Breast epithelium (tissue), 4 donors: ENCODE measurements at regions not wholly inside any gene's neighbourhood (a gene's known extent, or its start where the extent isn't known, plus 50 kb on each side); places are given as distances from the start of the nearest gene placed in this dataset.

ENCODE experiments used
- DNase-seq, 2 donors: peaks; one replicate each; pipeline ENCODE4 v3.0.0-alpha.2; 2019; ENCODE audit warnings: low spot score in 2 of 2
- H3K27ac ChIP-seq, 2 donors: fragments of 200-600 bp; sonication (generic) in 1 of 2; one replicate each; pipeline ENCODE4 v1.5.1; 2016 to 2019; ENCODE audit warnings: mild to moderate bottlenecking in 1 of 2
- H3K27me3 ChIP-seq, 2 donors: fragments of 200-600 bp; sonication (generic) in 1 of 2; one replicate each; pipeline versions ENCODE4 v1.5.1 to v1.6.0; 2017 to 2019; ENCODE audit warnings: control low read depth in 1 of 2, mild to moderate bottlenecking in 1 of 2
- H3K36me3 ChIP-seq: fragments of 200-600 bp; one replicate; pipeline ENCODE4 v1.5.1; 2019
- H3K4me1 ChIP-seq, 2 donors: fragments of 200-600 bp; sonication (generic); one replicate each; pipeline ENCODE4 v1.5.1; 2016 to 2019; ENCODE audit warnings: control low read depth in 1 of 2
- H3K4me3 ChIP-seq, 3 donors: fragments of 200-600 bp; sonication (generic); 1 replicate in 2 of 3; 2 replicates in 1 of 3; pipeline ENCODE4 v1.5.1; 2016 to 2019; ENCODE audit warnings: mild to moderate bottlenecking in 3 of 3, moderate library complexity in 2 of 3
- H3K9me3 ChIP-seq, 2 donors: fragments of 200-600 bp; sonication (generic) in 1 of 2; one replicate each; pipeline ENCODE4 v1.5.1; 2016 to 2019; ENCODE audit warnings: control low read depth in 1 of 2
- POLR2A ChIP-seq: fragments of 450-650 bp; IDR thresholded peaks from one replicate; pipeline ENCODE4 v1.6.1; 2016; ENCODE audit warnings: antibody characterized with exemption, mild to moderate bottlenecking, moderate library complexity
- POLR2AphosphoS5 ChIP-seq, 3 donors: sonication (generic); formaldehyde crosslinking; IDR thresholded peaks; one replicate each; pipeline ENCODE4 v1.6.1; 2017; ENCODE audit warnings: antibody characterized with exemption in 3 of 3
- intact Hi-C: fragments of 100-400 bp; cut with DNase I; formaldehyde crosslinking; loops from one replicate; pipeline ENCODE4 v1.15.1; 2023; ENCODE audit warnings: low total_unique reads
- TF ChIP-seq, protein P1 (sequence below), 3 donors: fragments of 450-650 bp; IDR thresholded peaks; one replicate each; pipeline ENCODE4 v1.5.1; 2016 to 2017; ENCODE audit warnings: antibody characterized with exemption in 3 of 3, mild to moderate bottlenecking in 3 of 3, moderate library complexity in 3 of 3

GRCh38 chr6:141242957-141243356 lies 889.8 kb upstream of the GJE1 start:
- no peaks in the 10 kb centered on the region for H3K4me1 ChIP-seq
- H3K27me3 ChIP-seq, result no peaks in the 10 kb centered on the region
- no peak overlapping the region for H3K27ac ChIP-seq
- no peaks in the 10 kb centered on the region for H3K36me3 ChIP-seq
- no peaks in the 10 kb centered on the region for H3K9me3 ChIP-seq
- DNase-seq, result no peak
- H3K4me3 ChIP-seq, result no peak overlapping the region
- intact Hi-C loops, result no loop called here
- no peak for TF ChIP-seq POLR2AphosphoS5 (IDR thresholded peaks at IDR 0.05)
- TF ChIP-seq POLR2A, result no peak
- TF ChIP-seq, protein P1, sequence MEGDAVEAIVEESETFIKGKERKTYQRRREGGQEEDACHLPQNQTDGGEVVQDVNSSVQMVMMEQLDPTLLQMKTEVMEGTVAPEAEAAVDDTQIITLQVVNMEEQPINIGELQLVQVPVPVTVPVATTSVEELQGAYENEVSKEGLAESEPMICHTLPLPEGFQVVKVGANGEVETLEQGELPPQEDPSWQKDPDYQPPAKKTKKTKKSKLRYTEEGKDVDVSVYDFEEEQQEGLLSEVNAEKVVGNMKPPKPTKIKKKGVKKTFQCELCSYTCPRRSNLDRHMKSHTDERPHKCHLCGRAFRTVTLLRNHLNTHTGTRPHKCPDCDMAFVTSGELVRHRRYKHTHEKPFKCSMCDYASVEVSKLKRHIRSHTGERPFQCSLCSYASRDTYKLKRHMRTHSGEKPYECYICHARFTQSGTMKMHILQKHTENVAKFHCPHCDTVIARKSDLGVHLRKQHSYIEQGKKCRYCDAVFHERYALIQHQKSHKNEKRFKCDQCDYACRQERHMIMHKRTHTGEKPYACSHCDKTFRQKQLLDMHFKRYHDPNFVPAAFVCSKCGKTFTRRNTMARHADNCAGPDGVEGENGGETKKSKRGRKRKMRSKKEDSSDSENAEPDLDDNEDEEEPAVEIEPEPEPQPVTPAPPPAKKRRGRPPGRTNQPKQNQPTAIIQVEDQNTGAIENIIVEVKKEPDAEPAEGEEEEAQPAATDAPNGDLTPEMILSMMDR (IDR thresholded peaks at IDR 0.05), result no peak

DNA sequence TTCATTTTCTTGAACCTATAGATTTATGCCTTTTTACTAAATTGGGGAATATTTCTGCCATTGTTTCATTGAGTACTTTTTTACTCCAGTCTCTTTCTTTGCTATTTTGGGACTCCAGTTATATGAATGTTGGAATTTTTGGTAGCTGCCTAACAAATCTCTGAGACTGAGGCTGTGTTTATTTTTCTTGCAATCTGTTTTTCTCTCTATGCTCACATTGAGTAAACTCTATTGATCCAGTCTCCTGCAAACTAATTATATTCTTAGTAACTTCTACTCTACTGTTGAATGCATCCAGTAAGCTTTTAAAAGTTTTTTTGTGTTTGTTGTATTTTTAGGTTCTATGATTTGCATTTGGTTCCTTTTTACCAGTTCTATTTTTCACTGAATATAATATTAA lies 903.4 kb upstream of the GJE1 start:
- no peak for DNase-seq
- Histone ChIP-seq H3K27me3 (no peaks in the 10 kb centered on the region), H3K36me3 (no peaks in the 10 kb centered on the region), H3K4me1 (no peaks in the 10 kb centered on the region), H3K4me3 (no peak overlapping the region), H3K9me3 (peaks cover 0 to 3% of the 10 kb centered on the region in 2 donors), H3K27ac (no peak overlapping the region)
- TF ChIP-seq POLR2AphosphoS5 (IDR thresholded peaks at IDR 0.05), result no peak
- no peak for TF ChIP-seq POLR2A
- TF ChIP-seq, protein P1 (IDR thresholded peaks at IDR 0.05), result no peak
- intact Hi-C loops, result no loop called here

- H3K27me3 ChIP-seq, result no peaks in the 10 kb centered on the region
- no peak for DNase-seq
- no peak overlapping the region for H3K4me3 ChIP-seq
- peaks cover 0 to 7% of the 10 kb centered on the region in 2 donors for H3K9me3 ChIP-seq
- intact Hi-C loops, result no loop called here
- no peak overlapping the region for H3K27ac ChIP-seq
- no peaks in the 10 kb centered on the region for H3K36me3 ChIP-seq
- TF ChIP-seq POLR2AphosphoS5 (IDR thresholded peaks at IDR 0.05) (no peak), POLR2A (no peak)
- TF ChIP-seq, protein P1 (IDR thresholded peaks at IDR 0.05), result no peak
- no peaks in the 10 kb centered on the region for H3K4me1 ChIP-seq
Measured at GRCh38 chr6:141218583-141218982, 914.1 kb upstream of the GJE1 start.

DNA sequence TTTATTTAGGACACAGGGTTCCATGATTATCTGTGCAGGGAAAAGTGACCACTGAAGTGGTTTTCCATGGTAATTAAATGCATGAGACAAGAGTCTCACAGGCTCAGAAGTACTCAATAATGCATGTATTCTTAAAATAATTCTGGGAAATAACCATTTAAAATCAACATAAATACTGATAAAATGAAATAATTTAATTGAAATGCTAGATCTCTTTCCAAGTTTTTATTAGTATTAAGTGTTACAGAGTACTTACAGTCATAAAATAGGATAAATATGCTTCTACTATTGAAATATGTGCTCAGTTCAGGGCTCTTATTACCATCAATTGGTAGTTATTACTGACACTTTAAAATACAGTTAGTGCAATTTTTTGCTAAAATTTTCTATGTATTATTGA lies 916.0 kb upstream of the GJE1 start:
- H3K27ac ChIP-seq, result no peak overlapping the region
- TF ChIP-seq POLR2A (no peak), POLR2AphosphoS5 (IDR thresholded peaks at IDR 0.05) (no peak)
- TF ChIP-seq, protein P1 (IDR thresholded peaks at IDR 0.05), result no peak
- no peaks in the 10 kb centered on the region for H3K27me3 ChIP-seq
- no peaks in the 10 kb centered on the region for H3K36me3 ChIP-seq
- peaks cover 0 to 7% of the 10 kb centered on the region in 2 donors for H3K9me3 ChIP-seq
- DNase-seq, result no peak
- intact Hi-C loops, result no loop called here
- no peak overlapping the region for H3K4me3 ChIP-seq
- no peaks in the 10 kb centered on the region for H3K4me1 ChIP-seq

GRCh38 chr6:141212296-141212695 lies 920.4 kb upstream of the GJE1 start:
- H3K9me3 ChIP-seq, result no peaks in the 10 kb centered on the region
- H3K4me1 ChIP-seq, result no peaks in the 10 kb centered on the region
- H3K4me3 ChIP-seq, result no peak overlapping the region
- no peaks in the 10 kb centered on the region for H3K36me3 ChIP-seq
- TF ChIP-seq, protein P1 (IDR thresholded peaks at IDR 0.05), result no peak
- TF ChIP-seq POLR2AphosphoS5 (IDR thresholded peaks at IDR 0.05) (no peak), POLR2A (no peak)
- H3K27me3 ChIP-seq, result no peaks in the 10 kb centered on the region
- intact Hi-C loops, result no loop called here
- no peak for DNase-seq
- no peak overlapping the region for H3K27ac ChIP-seq
